ENCODE measurements at regions not wholly inside any gene's neighbourhood (a gene's known extent, or its start where the extent isn't known, plus 50 kb on each side); places are given as distances from the start of the nearest gene placed in this dataset.

DNA sequence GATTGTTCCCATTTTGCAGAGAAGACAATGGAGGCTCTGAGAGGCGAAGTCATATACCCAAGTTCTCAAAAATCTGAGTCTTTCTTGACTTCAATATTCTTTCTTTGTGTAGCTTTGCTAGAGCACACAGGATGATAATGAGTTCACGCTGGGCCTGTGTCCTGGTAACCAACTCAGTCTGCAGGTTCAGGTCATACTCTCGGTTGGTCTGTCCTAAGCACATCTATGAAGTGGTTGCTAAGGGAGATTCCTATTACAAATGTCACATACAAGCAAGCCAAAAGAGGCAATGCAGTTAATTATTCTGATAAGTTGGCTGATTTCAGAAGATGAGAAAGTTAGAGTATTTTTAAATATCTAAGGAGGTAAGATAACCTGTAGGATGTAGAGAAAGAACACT is 481.0 kb downstream of the SOX6 start:
- Histone ChIP-seq H3K9me3 (ENCODE audit: control insufficient read depth, low read length) (no peaks in the 10 kb centered on the region), H3K4me2 (ENCODE audit: low read length) (no peak overlapping the region), H3K27me3 (ENCODE audit: control insufficient read depth, insufficient read depth, low read length) (no peaks in the 10 kb centered on the region), H3K27ac (no peak overlapping the region), H3K9ac (no peak overlapping the region), H3K4me3 (ENCODE audit: low read depth, low read length) (no peak overlapping the region), H3K36me3 (ENCODE audit: control insufficient read depth, insufficient read depth, low read length) (no peaks in the 10 kb centered on the region), H3K79me2 (no peaks in the 10 kb centered on the region), H3K4me1 (no peaks in the 10 kb centered on the region), H2AFZ (no peak overlapping the region)
- TF ChIP-seq, protein P1, sequence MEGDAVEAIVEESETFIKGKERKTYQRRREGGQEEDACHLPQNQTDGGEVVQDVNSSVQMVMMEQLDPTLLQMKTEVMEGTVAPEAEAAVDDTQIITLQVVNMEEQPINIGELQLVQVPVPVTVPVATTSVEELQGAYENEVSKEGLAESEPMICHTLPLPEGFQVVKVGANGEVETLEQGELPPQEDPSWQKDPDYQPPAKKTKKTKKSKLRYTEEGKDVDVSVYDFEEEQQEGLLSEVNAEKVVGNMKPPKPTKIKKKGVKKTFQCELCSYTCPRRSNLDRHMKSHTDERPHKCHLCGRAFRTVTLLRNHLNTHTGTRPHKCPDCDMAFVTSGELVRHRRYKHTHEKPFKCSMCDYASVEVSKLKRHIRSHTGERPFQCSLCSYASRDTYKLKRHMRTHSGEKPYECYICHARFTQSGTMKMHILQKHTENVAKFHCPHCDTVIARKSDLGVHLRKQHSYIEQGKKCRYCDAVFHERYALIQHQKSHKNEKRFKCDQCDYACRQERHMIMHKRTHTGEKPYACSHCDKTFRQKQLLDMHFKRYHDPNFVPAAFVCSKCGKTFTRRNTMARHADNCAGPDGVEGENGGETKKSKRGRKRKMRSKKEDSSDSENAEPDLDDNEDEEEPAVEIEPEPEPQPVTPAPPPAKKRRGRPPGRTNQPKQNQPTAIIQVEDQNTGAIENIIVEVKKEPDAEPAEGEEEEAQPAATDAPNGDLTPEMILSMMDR (IDR thresholded peaks at IDR 0.05) = no peak

DNA sequence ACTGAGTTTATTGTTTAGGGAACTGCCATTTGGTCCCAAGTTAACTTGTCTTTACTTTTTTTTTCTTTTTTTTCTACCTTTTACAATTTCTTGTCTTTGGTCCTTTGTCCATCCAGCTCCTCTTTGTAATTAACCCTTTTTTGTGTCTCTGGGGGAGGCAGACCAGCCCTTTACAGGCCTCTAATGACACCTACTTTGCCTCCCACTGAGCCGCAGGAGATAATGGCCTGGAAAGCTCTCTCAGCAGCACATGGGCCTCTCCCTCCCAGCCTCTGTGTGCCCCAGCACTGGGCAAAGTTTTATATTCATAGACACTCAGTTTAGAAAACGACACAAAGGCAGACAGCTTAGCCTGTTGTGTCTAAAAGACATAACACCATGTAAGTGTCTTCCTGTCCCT is 480.4 kb downstream of the SOX6 start:
- no peak overlapping the region for H3K4me3 ChIP-seq (ENCODE audit: low read depth, low read length)
- TF ChIP-seq, protein P1 (IDR thresholded peaks at IDR 0.05) = no peak

DNA sequence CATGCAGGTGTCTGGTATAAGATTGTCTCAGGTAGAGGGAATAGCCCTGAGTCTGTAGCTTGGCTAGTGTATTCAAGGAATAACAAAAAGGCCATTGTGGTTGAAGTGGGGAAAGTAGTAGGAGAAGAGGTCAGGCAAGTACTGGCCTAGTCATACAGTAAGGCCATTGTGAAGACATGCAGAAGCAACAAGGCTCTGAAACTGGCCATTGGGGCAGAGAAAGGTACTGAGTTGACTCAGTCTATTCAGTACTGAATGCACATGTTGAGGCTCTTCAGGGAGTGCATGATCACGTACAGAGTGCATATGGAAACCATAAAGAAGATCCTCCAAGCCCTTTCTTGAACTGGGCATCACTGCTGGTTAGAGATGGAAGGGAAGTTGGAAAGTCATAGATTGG is 477.6 kb downstream of the SOX6 start:
- Histone ChIP-seq H3K36me3 (ENCODE audit: control insufficient read depth, insufficient read depth, low read length) (no peaks in the 10 kb centered on the region), H3K27ac (no peak overlapping the region), H3K27me3 (ENCODE audit: control insufficient read depth, insufficient read depth, low read length) (no peaks in the 10 kb centered on the region), H3K4me3 (ENCODE audit: low read depth, low read length) (no peak overlapping the region), H3K79me2 (no peaks in the 10 kb centered on the region), H3K4me2 (ENCODE audit: low read length) (no peak overlapping the region), H2AFZ (no peak overlapping the region), H3K9ac (no peak overlapping the region), H3K9me3 (ENCODE audit: control insufficient read depth, low read length) (no peaks in the 10 kb centered on the region), H3K4me1 (no peaks in the 10 kb centered on the region)
- TF ChIP-seq, protein P1 (IDR thresholded peaks at IDR 0.05) = no peak

More for the DNA sequence above, 480.4 kb downstream of the SOX6 start:
- Histone ChIP-seq H3K9ac (no peak overlapping the region), H3K27ac (no peak overlapping the region), H3K9me3 (ENCODE audit: control insufficient read depth, low read length) (no peaks in the 10 kb centered on the region), H3K4me2 (ENCODE audit: low read length) (no peak overlapping the region), H3K79me2 (no peaks in the 10 kb centered on the region), H3K27me3 (ENCODE audit: control insufficient read depth, insufficient read depth, low read length) (no peaks in the 10 kb centered on the region), H3K36me3 (ENCODE audit: control insufficient read depth, insufficient read depth, low read length) (no peaks in the 10 kb centered on the region), H2AFZ (no peak overlapping the region), H3K4me1 (no peaks in the 10 kb centered on the region)

DNA sequence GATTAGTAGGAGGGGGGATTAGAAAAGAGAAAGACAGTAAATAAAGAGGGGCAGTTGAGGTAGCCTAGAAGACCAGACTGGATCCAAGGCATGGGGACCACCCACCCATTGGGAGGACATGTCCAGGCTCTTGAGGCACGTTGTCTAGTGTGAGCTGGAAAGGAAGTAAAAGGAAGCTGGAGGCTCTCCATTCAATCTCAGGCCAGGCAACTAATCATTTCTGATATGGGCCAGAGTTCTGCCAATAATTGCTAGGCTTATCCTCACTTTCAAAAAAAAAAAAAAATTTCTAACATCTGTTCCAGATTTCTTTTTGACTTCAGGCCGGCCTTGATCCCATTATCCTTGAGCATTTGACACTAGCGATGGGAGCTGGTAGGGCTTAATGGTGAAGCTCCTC is 476.1 kb downstream of the SOX6 start:
- no peak overlapping the region for H2AFZ ChIP-seq
- H3K27ac ChIP-seq = no peak overlapping the region
- H3K9me3 ChIP-seq (ENCODE audit: control insufficient read depth, low read length) = no peaks in the 10 kb centered on the region
- H3K9ac ChIP-seq = no peak overlapping the region
- no peak overlapping the region for H3K4me3 ChIP-seq (ENCODE audit: low read depth, low read length)
- no peak overlapping the region for H3K4me2 ChIP-seq (ENCODE audit: low read length)
- TF ChIP-seq, protein P1 (IDR thresholded peaks at IDR 0.05) = no peak
- no peaks in the 10 kb centered on the region for H3K36me3 ChIP-seq (ENCODE audit: control insufficient read depth, insufficient read depth, low read length)
- H3K27me3 ChIP-seq (ENCODE audit: control insufficient read depth, insufficient read depth, low read length) = no peaks in the 10 kb centered on the region
- no peaks in the 10 kb centered on the region for H3K79me2 ChIP-seq
- no peaks in the 10 kb centered on the region for H3K4me1 ChIP-seq

- H3K9me3 ChIP-seq (ENCODE audit: control insufficient read depth, low read length) = no peaks in the 10 kb centered on the region
- no peak overlapping the region for H3K4me2 ChIP-seq (ENCODE audit: low read length)
- H3K9ac ChIP-seq = no peak overlapping the region
- no peaks in the 10 kb centered on the region for H3K27me3 ChIP-seq (ENCODE audit: control insufficient read depth, insufficient read depth, low read length)
- no peaks in the 10 kb centered on the region for H3K4me1 ChIP-seq
- H3K36me3 ChIP-seq (ENCODE audit: control insufficient read depth, insufficient read depth, low read length) = no peaks in the 10 kb centered on the region
- H3K4me3 ChIP-seq (ENCODE audit: low read depth, low read length) = no peak overlapping the region
- TF ChIP-seq, protein P1 (IDR thresholded peaks at IDR 0.05) = no peak
- H2AFZ ChIP-seq = no peak overlapping the region
- no peaks in the 10 kb centered on the region for H3K79me2 ChIP-seq
- H3K27ac ChIP-seq = no peak overlapping the region
Measured at GRCh38 chr11:15882876-15883454, 473.4 kb downstream of the SOX6 start.
